OCI-LY3 (cell line): ENCODE measurements at regions not wholly inside any gene's neighbourhood (a gene's known extent, or its start where the extent isn't known, plus 50 kb on each side); places are given as distances from the start of the nearest gene placed in this dataset.

Experiments
- H2AFZ ChIP-seq: fragments of 200-600, 300-600 bp; shearing (Covaris generic); 2 replicates; pipeline ENCODE4 v1.6.0; 2014; ENCODE audit warnings: antibody characterized with exemption, low read depth, low read length
- H3K27ac ChIP-seq: fragments of 200-600, 300-600 bp; sonication (generic); 2 replicates; pipeline ENCODE4 v1.5.1; 2014; ENCODE audit warnings: mild to moderate bottlenecking, low read length, moderate library complexity, mixed read lengths
- H3K27me3 ChIP-seq: fragments of 200-600, 300-600 bp; sonication (generic); 2 replicates; pipeline ENCODE4 v1.6.1; 2014; ENCODE audit warnings: low read depth, low read length, mixed read lengths
- H3K36me3 ChIP-seq: fragments of 200-600, 300-600 bp; sonication (generic); replicated peaks from 2 replicates; pipeline ENCODE3; 2014; ENCODE audit warnings: low read depth, low read length, mixed read lengths
- H3K4me1 ChIP-seq: fragments of 300-600, 200-600 bp; sonication (generic); 2 replicates; pipeline ENCODE4 v1.6.1; 2014; ENCODE audit warnings: low read length, mixed read lengths
- H3K4me2 ChIP-seq: fragments of 200-600, 300-600 bp; sonication (generic); 2 replicates; pipeline ENCODE4 v1.6.1; 2014; ENCODE audit warnings: low read length, mixed read lengths
- H3K4me3 ChIP-seq: fragments of 300-600, 200-600 bp; sonication (generic); 2 replicates; pipeline ENCODE4 v1.5.1; 2014; ENCODE audit warnings: antibody characterized with exemption, mild to moderate bottlenecking, low read length, moderate library complexity
- H3K79me2 ChIP-seq: fragments of 300-600, 200-600 bp; shearing (Covaris generic); 2 replicates; pipeline ENCODE4 v1.6.1; 2014; ENCODE audit warnings: mild to moderate bottlenecking, low read length, mixed read lengths
- H3K9ac ChIP-seq: fragments of 300-600, 200-600 bp; shearing (Covaris generic); 2 replicates; pipeline ENCODE4 v1.6.0; 2014; ENCODE audit warnings: mild to moderate bottlenecking, low read length, moderate library complexity
- H3K9me3 ChIP-seq: fragments of 200-600, 300-600 bp; shearing (Covaris generic); 2 replicates; pipeline ENCODE4 v1.6.1; 2014; ENCODE audit warnings: low read length, mixed read lengths; ENCODE audit not compliant: insufficient read depth
- H4K20me1 ChIP-seq: fragments of 200-600, 300-600 bp; sonication (generic); 2 replicates; pipeline ENCODE4 v1.6.1; 2016; ENCODE audit warnings: low read length, mixed read lengths; ENCODE audit not compliant: insufficient read depth
- EZH2phosphoT487 ChIP-seq: fragments of 200-600 bp; shearing (Covaris generic); IDR thresholded peaks from 2 replicates; pipeline ENCODE4 v1.6.1; 2018; ENCODE audit warnings: antibody characterized with exemption, mixed run types, low read depth
- TF ChIP-seq, protein P1 (sequence below): fragments of 200-600, 300-600 bp; sonication (generic); IDR thresholded peaks from 2 replicates; pipeline ENCODE4 v1.5.1; 2014; ENCODE audit warnings: antibody characterized with exemption, low read length, low read depth

DNA sequence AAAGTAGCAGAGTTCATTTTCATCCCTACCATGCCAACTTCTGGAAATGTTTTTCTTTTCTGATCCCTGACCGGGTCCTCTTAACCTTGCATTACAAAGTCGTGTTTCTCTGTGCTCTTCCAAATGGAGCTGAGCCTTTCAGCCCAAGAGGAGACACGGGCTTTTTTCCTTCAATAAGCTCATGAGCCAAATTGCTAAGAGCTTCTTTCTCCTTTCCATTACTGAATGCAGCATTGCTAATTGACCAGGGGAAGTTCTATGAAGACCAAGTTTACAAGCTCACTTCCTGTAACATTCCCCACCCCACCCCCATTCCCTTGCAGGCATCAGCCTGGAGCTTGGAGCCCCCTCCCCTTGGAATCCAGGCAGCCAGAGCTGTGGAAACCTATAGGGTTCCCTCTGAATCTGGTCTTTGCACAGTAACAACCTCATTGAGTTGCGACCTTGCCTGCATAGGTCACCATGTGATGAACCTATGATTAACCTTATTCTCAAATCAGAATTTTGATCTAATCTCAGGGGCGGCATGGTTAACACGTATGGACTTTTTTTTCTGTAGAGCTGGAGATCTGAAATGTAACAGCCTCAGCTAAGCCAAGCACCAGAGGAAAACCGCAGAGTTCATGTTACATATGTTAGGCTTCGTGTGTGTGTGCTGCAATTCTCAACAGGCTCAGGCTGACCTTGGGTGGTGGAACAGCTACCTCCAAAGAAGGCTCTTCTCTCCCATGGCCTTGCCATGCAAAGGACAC is 395.7 kb upstream of the ZNF462 start:
- peak overlapping the region; percentile 51 for H3K27ac ChIP-seq
- peak overlapping the region; percentile 38 for H3K4me2 ChIP-seq

DNA sequence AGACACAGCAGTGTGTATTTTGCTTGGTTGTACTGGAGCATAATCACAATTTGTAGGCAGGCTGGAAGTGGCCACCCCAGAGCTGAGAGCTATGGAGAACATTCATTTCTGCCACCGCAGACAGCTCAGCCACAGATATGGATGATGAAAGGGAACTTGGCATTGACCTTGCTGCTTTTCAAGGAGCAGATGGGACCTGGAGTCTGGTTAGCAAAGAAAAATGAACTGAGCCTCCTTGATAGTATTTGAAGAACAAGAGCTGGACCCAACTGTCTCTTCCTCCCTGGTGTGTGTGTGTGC is 395.2 kb upstream of the ZNF462 start:
- H3K4me3 ChIP-seq, result no peak overlapping the region; the same call in 1 of the 2 replicates
- H2AFZ ChIP-seq, result no peak overlapping the region
- H3K27me3 ChIP-seq, result no peaks in the 10 kb centered on the region
- no peaks in the 10 kb centered on the region for H4K20me1 ChIP-seq
- peaks cover 45% of the 10 kb centered on the region for H3K4me1 ChIP-seq
- H3K9ac ChIP-seq, result peak overlapping the region; percentile 4; the same call in 1 of the 2 replicates
- H3K27ac ChIP-seq, result peak overlapping the region; percentile 51
- no peaks in the 10 kb centered on the region for H3K79me2 ChIP-seq
- H3K9me3 ChIP-seq, result peaks cover 7% of the 10 kb centered on the region; the same call in 1 of the 2 replicates
- H3K36me3 ChIP-seq, result peaks cover 9% of the 10 kb centered on the region
- TF ChIP-seq EZH2phosphoT487, result no peak
- TF ChIP-seq, protein P1, sequence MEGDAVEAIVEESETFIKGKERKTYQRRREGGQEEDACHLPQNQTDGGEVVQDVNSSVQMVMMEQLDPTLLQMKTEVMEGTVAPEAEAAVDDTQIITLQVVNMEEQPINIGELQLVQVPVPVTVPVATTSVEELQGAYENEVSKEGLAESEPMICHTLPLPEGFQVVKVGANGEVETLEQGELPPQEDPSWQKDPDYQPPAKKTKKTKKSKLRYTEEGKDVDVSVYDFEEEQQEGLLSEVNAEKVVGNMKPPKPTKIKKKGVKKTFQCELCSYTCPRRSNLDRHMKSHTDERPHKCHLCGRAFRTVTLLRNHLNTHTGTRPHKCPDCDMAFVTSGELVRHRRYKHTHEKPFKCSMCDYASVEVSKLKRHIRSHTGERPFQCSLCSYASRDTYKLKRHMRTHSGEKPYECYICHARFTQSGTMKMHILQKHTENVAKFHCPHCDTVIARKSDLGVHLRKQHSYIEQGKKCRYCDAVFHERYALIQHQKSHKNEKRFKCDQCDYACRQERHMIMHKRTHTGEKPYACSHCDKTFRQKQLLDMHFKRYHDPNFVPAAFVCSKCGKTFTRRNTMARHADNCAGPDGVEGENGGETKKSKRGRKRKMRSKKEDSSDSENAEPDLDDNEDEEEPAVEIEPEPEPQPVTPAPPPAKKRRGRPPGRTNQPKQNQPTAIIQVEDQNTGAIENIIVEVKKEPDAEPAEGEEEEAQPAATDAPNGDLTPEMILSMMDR, result no peak
- H3K4me2 ChIP-seq, result peak overlapping the region; percentile 38

More for the DNA sequence above, 395.7 kb upstream of the ZNF462 start:
- H3K9me3 ChIP-seq, result peaks cover 7% of the 10 kb centered on the region; the same call in 1 of the 2 replicates
- no peak overlapping the region; the same call in 1 of the 2 replicates for H3K4me3 ChIP-seq
- H3K9ac ChIP-seq, result peak overlapping the region; percentile 4; the same call in 1 of the 2 replicates
- H3K79me2 ChIP-seq, result no peaks in the 10 kb centered on the region
- TF ChIP-seq EZH2phosphoT487, result no peak
- TF ChIP-seq, protein P1, result no peak
- H3K36me3 ChIP-seq, result peaks cover 9% of the 10 kb centered on the region
- no peaks in the 10 kb centered on the region for H3K27me3 ChIP-seq
- no peaks in the 10 kb centered on the region for H4K20me1 ChIP-seq
- no peak overlapping the region for H2AFZ ChIP-seq
- peaks cover 45% of the 10 kb centered on the region for H3K4me1 ChIP-seq

DNA sequence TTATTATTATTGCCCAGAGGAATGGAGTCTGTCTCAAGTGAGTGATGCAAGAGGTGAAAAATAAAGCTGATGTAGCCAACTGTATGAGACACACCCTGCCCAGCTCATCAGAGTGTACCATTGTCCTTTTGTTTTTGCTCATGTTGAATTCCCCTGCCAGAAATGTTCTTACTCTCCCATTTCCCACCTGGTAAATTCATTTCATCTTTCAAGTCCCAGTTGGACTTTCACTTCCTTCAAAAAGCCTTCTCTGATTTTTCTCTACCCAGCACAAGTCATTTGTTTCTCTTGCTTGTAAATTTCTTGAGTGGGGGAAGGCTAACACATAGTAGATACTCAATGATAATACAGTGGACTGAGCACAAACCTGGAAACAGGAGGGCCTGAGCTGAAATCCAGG is 394.5 kb upstream of the ZNF462 start:
- Histone ChIP-seq H3K4me1 (peaks cover 45% of the 10 kb centered on the region), H3K9ac (peak overlapping the region; percentile 21; the same call in 1 of the 2 replicates), H3K9me3 (peaks cover 7% of the 10 kb centered on the region; the same call in 1 of the 2 replicates), H3K4me3 (no peak overlapping the region), H3K27me3 (no peaks in the 10 kb centered on the region), H3K79me2 (no peaks in the 10 kb centered on the region), H2AFZ (no peak overlapping the region), H3K36me3 (peaks cover 9% of the 10 kb centered on the region), H4K20me1 (no peaks in the 10 kb centered on the region), H3K4me2 (peak overlapping the region; percentile 38), H3K27ac (peak overlapping the region; percentile 74)
- TF ChIP-seq EZH2phosphoT487, result peak; percentile 59; the same call in 1 of the 2 replicates
- TF ChIP-seq, protein P1, result no peak

GRCh38 chr9:106478312-106478711 is 384.7 kb upstream of the ZNF462 start:
- no peak overlapping the region for H2AFZ ChIP-seq
- H3K4me2 ChIP-seq, result peak overlapping the region; percentile 48; the same call in 1 of the 2 replicates
- H3K79me2 ChIP-seq, result no peaks in the 10 kb centered on the region
- peaks cover 43% of the 10 kb centered on the region for H3K4me1 ChIP-seq
- H3K27me3 ChIP-seq, result no peaks in the 10 kb centered on the region
- H4K20me1 ChIP-seq, result no peaks in the 10 kb centered on the region
- no peaks in the 10 kb centered on the region for H3K36me3 ChIP-seq
- no peak overlapping the region for H3K4me3 ChIP-seq
- no peak overlapping the region for H3K9ac ChIP-seq
- no peak for TF ChIP-seq EZH2phosphoT487
- TF ChIP-seq, protein P1, result no peak
- no peak overlapping the region for H3K27ac ChIP-seq
- H3K9me3 ChIP-seq, result no peaks in the 10 kb centered on the region
